HEK293 (cell line): ENCODE measurements at regions not wholly inside any gene's neighbourhood (a gene's known extent, or its start where the extent isn't known, plus 50 kb on each side); places are given as distances from the start of the nearest gene placed in this dataset.

Experiments used
- BCL11B ChIP-seq: fragments of 450-650 bp; formaldehyde crosslinking; IDR thresholded peaks from 2 replicates; pipeline ENCODE4 v1.5.1; 2016; ENCODE audit warnings: low read depth, missing biosample characterization, missing genetic modification characterization
- FEZF1 ChIP-seq: fragments of 450-650 bp; formaldehyde crosslinking; IDR thresholded peaks from 2 replicates; pipeline ENCODE4 v1.5.1; 2016; ENCODE audit warnings: missing biosample characterization, missing genetic modification characterization
- HOXA7 ChIP-seq: sonication (generic); formaldehyde crosslinking; IDR thresholded peaks from 2 replicates; pipeline ENCODE4 v1.8.1; 2022; ENCODE audit warnings: missing genetic modification reagents, borderline replicate concordance
- KLF1 ChIP-seq: fragments of 450-650 bp; formaldehyde crosslinking; IDR thresholded peaks from 2 replicates; pipeline ENCODE4 v1.5.1; 2016; ENCODE audit warnings: missing biosample characterization, missing genetic modification characterization
- MYNN ChIP-seq: fragments of 450-650 bp; formaldehyde crosslinking; IDR thresholded peaks from 2 replicates; pipeline ENCODE4 v1.5.1; 2016; ENCODE audit warnings: missing biosample characterization, missing genetic modification characterization, borderline replicate concordance
- REPIN1 ChIP-seq: fragments of 450-650 bp; formaldehyde crosslinking; IDR thresholded peaks from 2 replicates; pipeline ENCODE4 v1.5.1; 2017; ENCODE audit warnings: missing biosample characterization, missing genetic modification characterization, low read depth
- ZNF146 ChIP-seq: fragments of 450-650 bp; formaldehyde crosslinking; IDR thresholded peaks from 2 replicates; pipeline ENCODE4 v1.5.1; 2016; ENCODE audit warnings: missing biosample characterization, missing genetic modification characterization
- ZNF202 ChIP-seq: fragments of 450-650 bp; formaldehyde crosslinking; IDR thresholded peaks from 2 replicates; pipeline ENCODE4 v1.5.1; 2016; ENCODE audit warnings: missing biosample characterization, missing genetic modification characterization, borderline replicate concordance
- ZNF223 ChIP-seq: fragments of 450-650 bp; formaldehyde crosslinking; IDR thresholded peaks from 2 replicates; pipeline ENCODE4 v1.5.1; 2016; ENCODE audit warnings: missing biosample characterization, missing genetic modification characterization
- ZNF324 ChIP-seq: fragments of 450-650 bp; formaldehyde crosslinking; IDR thresholded peaks from 2 replicates; pipeline ENCODE4 v1.5.1; 2016; ENCODE audit warnings: missing biosample characterization, missing genetic modification characterization
- ZNF404 ChIP-seq: fragments of 450-650 bp; formaldehyde crosslinking; IDR thresholded peaks from 2 replicates; pipeline ENCODE4 v1.5.1; 2017; ENCODE audit warnings: missing biosample characterization, missing genetic modification characterization
- ZNF449 ChIP-seq: fragments of 450-650 bp; formaldehyde crosslinking; IDR thresholded peaks from 2 replicates; pipeline ENCODE4 v1.5.1; 2017; ENCODE audit warnings: missing biosample characterization, mild to moderate bottlenecking, missing genetic modification characterization, moderate library complexity
- ZNF473 ChIP-seq: fragments of 450-650 bp; formaldehyde crosslinking; IDR thresholded peaks from 2 replicates; pipeline ENCODE4 v1.5.1; 2017; ENCODE audit warnings: missing biosample characterization, missing genetic modification characterization
- ZNF48 ChIP-seq: fragments of 450-650 bp; formaldehyde crosslinking; IDR thresholded peaks from 2 replicates; pipeline ENCODE4 v1.5.1; 2016; ENCODE audit warnings: missing biosample characterization, missing genetic modification characterization
- ZNF501 ChIP-seq: fragments of 450-650 bp; formaldehyde crosslinking; IDR thresholded peaks from 2 replicates; pipeline ENCODE4 v1.5.1; 2016; ENCODE audit warnings: missing biosample characterization, missing genetic modification characterization
- ZNF510 ChIP-seq: fragments of 450-650 bp; formaldehyde crosslinking; IDR thresholded peaks from 2 replicates; pipeline ENCODE4 v1.5.1; 2018; ENCODE audit warnings: mild to moderate bottlenecking, missing genetic modification characterization, missing biosample characterization; ENCODE audit not compliant: insufficient replicate concordance
- ZNF518A ChIP-seq: fragments of 450-650 bp; formaldehyde crosslinking; conservative IDR thresholded peaks from 2 replicates; pipeline ENCODE4 v1.5.1; 2016; ENCODE audit warnings: low read depth, missing biosample characterization, missing genetic modification characterization
- ZNF549 ChIP-seq: fragments of 450-650 bp; IDR thresholded peaks from 2 replicates; pipeline ENCODE4 v1.5.1; 2018; ENCODE audit warnings: missing biosample characterization, missing genetic modification characterization, mild to moderate bottlenecking, inconsistent platforms, moderate library complexity
- ZNF558 ChIP-seq: fragments of 450-650 bp; formaldehyde crosslinking; IDR thresholded peaks from 2 replicates; pipeline ENCODE4 v1.5.1; 2016; ENCODE audit warnings: missing biosample characterization, missing genetic modification characterization
- ZNF561 ChIP-seq: fragments of 450-650 bp; IDR thresholded peaks from 2 replicates; pipeline ENCODE4 v1.5.1; 2018; ENCODE audit warnings: missing biosample characterization, missing genetic modification characterization, borderline replicate concordance
- ZNF585B ChIP-seq: fragments of 450-650 bp; formaldehyde crosslinking; IDR thresholded peaks from 2 replicates; pipeline ENCODE4 v1.5.1; 2016; ENCODE audit warnings: missing biosample characterization, missing genetic modification characterization
- ZNF610 ChIP-seq: fragments of 450-650 bp; formaldehyde crosslinking; IDR thresholded peaks from 2 replicates; pipeline ENCODE4 v1.5.1; 2016; ENCODE audit warnings: missing biosample characterization, missing genetic modification characterization, borderline replicate concordance
- ZNF664 ChIP-seq: fragments of 450-650 bp; formaldehyde crosslinking; IDR thresholded peaks from 2 replicates; pipeline ENCODE4 v1.5.1; 2016; ENCODE audit warnings: missing biosample characterization, missing genetic modification characterization
- ZNF707 ChIP-seq: fragments of 450-650 bp; formaldehyde crosslinking; IDR thresholded peaks from 2 replicates; pipeline ENCODE4 v1.5.1; 2016; ENCODE audit warnings: missing biosample characterization, missing genetic modification characterization
- ZNF747 ChIP-seq: fragments of 450-650 bp; formaldehyde crosslinking; IDR thresholded peaks from 2 replicates; pipeline ENCODE4 v1.5.1; 2016; ENCODE audit warnings: missing biosample characterization, missing genetic modification characterization
- ZNF792 ChIP-seq: fragments of 450-650 bp; formaldehyde crosslinking; IDR thresholded peaks from 2 replicates; pipeline ENCODE4 v1.5.1; 2016; ENCODE audit warnings: missing biosample characterization, missing genetic modification characterization
- ZXDB ChIP-seq: fragments of 450-650 bp; formaldehyde crosslinking; IDR thresholded peaks from 2 replicates; pipeline ENCODE4 v1.5.1; 2016; ENCODE audit warnings: missing biosample characterization, missing genetic modification characterization
- TF ChIP-seq, protein P1 (sequence below): fragments of 450-650 bp; formaldehyde crosslinking; IDR thresholded peaks from 2 replicates; pipeline ENCODE4 v1.5.1; 2016; ENCODE audit warnings: missing biosample characterization, missing genetic modification characterization
- TF ChIP-seq, protein P2 (sequence below): fragments of 450-650 bp; formaldehyde crosslinking; IDR thresholded peaks from 2 replicates; pipeline ENCODE4 v1.5.1; 2016; ENCODE audit warnings: missing biosample characterization, missing genetic modification characterization
- TF ChIP-seq, protein P3 (sequence below): fragments of 450-650 bp; formaldehyde crosslinking; IDR thresholded peaks from 2 replicates; pipeline ENCODE4; 2016; ENCODE audit warnings: missing biosample characterization, missing genetic modification characterization

GRCh38 chr10:35795131-35795824, 153.2 kb upstream of the FZD8 start (continued):
- no peak for TF ChIP-seq ZNF449 (tag by site-specific recombination)
- TF ChIP-seq, protein P1, sequence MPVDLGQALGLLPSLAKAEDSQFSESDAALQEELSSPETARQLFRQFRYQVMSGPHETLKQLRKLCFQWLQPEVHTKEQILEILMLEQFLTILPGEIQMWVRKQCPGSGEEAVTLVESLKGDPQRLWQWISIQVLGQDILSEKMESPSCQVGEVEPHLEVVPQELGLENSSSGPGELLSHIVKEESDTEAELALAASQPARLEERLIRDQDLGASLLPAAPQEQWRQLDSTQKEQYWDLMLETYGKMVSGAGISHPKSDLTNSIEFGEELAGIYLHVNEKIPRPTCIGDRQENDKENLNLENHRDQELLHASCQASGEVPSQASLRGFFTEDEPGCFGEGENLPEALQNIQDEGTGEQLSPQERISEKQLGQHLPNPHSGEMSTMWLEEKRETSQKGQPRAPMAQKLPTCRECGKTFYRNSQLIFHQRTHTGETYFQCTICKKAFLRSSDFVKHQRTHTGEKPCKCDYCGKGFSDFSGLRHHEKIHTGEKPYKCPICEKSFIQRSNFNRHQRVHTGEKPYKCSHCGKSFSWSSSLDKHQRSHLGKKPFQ: no peak
- TF ChIP-seq, protein P2, sequence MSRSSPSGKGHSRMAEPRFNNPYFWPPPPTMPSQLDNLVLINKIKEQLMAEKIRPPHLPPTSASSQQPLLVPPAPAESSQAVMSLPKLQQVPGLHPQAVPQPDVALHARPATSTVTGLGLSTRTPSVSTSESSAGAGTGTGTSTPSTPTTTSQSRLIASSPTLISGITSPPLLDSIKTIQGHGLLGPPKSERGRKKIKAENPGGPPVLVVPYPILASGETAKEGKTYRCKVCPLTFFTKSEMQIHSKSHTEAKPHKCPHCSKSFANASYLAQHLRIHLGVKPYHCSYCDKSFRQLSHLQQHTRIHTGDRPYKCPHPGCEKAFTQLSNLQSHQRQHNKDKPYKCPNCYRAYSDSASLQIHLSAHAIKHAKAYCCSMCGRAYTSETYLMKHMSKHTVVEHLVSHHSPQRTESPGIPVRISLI: no peak
- TF ChIP-seq ZNF473: no peak
- no peak for TF ChIP-seq ZNF501 (tag by site-specific recombination)
- no peak for TF ChIP-seq HOXA7 (CRISPR knock-in tag)
- no peak for TF ChIP-seq KLF1 (tag by site-specific recombination)
- TF ChIP-seq BCL11B (tag by site-specific recombination): no peak
- no peak for TF ChIP-seq ZXDB (tag by site-specific recombination)
- no peak for TF ChIP-seq ZNF610 (tag by site-specific recombination)
- TF ChIP-seq ZNF549: no peak
- TF ChIP-seq ZNF223 (tag by site-specific recombination): no peak
- TF ChIP-seq ZNF48 (tag by site-specific recombination): no peak
- TF ChIP-seq ZNF202 (tag by site-specific recombination): no peak
- no peak for TF ChIP-seq ZNF792 (tag by site-specific recombination)
- TF ChIP-seq MYNN (tag by site-specific recombination): no peak
- TF ChIP-seq ZNF510 (tag by site-specific recombination): no peak
- TF ChIP-seq ZNF558 (tag by site-specific recombination): 0 out of 2 replicates have a peak, but pooled peaks have one; percentile 72
- no peak for TF ChIP-seq ZNF585B (tag by site-specific recombination)
- TF ChIP-seq, protein P3, sequence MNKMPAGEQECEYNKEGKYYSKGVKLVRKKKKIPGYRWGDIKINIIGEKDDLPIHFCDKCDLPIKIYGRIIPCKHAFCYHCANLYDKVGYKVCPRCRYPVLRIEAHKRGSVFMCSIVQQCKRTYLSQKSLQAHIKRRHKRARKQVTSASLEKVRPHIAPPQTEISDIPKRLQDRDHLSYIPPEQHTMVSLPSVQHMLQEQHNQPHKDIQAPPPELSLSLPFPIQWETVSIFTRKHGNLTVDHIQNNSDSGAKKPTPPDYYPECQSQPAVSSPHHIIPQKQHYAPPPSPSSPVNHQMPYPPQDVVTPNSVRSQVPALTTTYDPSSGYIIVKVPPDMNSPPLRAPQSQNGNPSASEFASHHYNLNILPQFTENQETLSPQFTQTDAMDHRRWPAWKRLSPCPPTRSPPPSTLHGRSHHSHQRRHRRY: no peak
- no peak for TF ChIP-seq ZNF747
- TF ChIP-seq REPIN1: no peak
- peak; percentile 72 for TF ChIP-seq FEZF1 (tag by site-specific recombination)
- no peak for TF ChIP-seq ZNF324 (tag by site-specific recombination)
- no peak for TF ChIP-seq ZNF146 (tag by site-specific recombination)
- TF ChIP-seq ZNF707 (tag by site-specific recombination): no peak
- TF ChIP-seq ZNF518A (tag by site-specific recombination): 0 out of 2 replicates have a peak, but pooled peaks have one; percentile 61
- no peak for TF ChIP-seq ZNF664 (tag by site-specific recombination)
- no peak for TF ChIP-seq ZNF561
- TF ChIP-seq ZNF404 (tag by site-specific recombination): no peak
